ENCODE measurements at regions not wholly inside any gene's neighbourhood (a gene's known extent, or its start where the extent isn't known, plus 50 kb on each side); places are given as distances from the start of the nearest gene placed in this dataset.

GRCh38 chr2:185388226-185388625, 350.4 kb upstream of the FSIP2 start:
- ChIA-PET CTCF (no interaction called here), POLR2A (no interaction called here)
- Mint-ChIP-seq H3K27ac (no peak overlapping the region), H3K9me3 (peaks cover 4% of the 10 kb centered on the region), H3K4me1 (ENCODE audit: low read depth) (no peaks in the 10 kb centered on the region), H3K27me3 (no peaks in the 10 kb centered on the region), H3K36me3 (ENCODE audit: low read depth) (no peaks in the 10 kb centered on the region), H3K4me3 (no peak overlapping the region)
- H3K9me3 ChIP-seq (ENCODE audit: control insufficient read depth in 1 of 2, insufficient read depth in 1 of 2, low read length in 2 of 2) = no peaks in the 10 kb centered on the region
- TF ChIP-seq CTCF (IDR thresholded peaks at IDR 0.05) = no peak
- H3K27me3 ChIP-seq (ENCODE audit: control insufficient read depth in 1 of 2, insufficient read depth in 2 of 2, low read length in 2 of 2) = no peaks in the 10 kb centered on the region
- no peak overlapping the region for H3K4me3 ChIP-seq (ENCODE audit: low read length)
- DNase-seq (no peak), ATAC-seq (ENCODE audit: poor library complexity) (no peak)
- H3K27ac ChIP-seq (ENCODE audit: low read depth in 1 of 2, low read length in 2 of 2) = no peak overlapping the region
- intact Hi-C loops (cut with DNase I, micrococcal nuclease) = no loop called here
- no peaks in the 10 kb centered on the region for H3K4me1 ChIP-seq (ENCODE audit: insufficient read depth, low read length)
- H3K36me3 ChIP-seq (ENCODE audit: insufficient read depth, low read length) = no peaks in the 10 kb centered on the region

DNA sequence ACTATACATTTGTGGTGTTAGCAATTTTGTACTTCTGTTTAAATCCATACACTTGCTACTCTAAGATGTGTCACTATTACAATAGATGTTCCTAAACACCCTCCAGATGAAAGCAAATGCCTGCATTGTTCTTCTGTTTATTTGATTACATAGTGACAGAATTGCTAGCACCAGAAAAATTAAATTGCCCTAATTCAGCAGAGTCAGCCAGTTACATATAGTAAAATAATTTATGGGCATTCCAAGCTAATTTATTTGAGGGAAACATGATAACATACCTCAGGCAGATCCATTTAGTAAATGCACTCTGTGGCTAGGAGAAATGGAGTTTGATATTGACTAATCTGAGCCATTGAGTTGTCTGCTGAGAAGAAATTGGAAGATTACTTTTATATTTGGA, 347.1 kb upstream of the FSIP2 start:
- ATAC-seq (ENCODE audit: poor library complexity) (no peak), DNase-seq (no peak)
- no peak overlapping the region for H3K4me3 ChIP-seq (ENCODE audit: low read length)
- ChIA-PET CTCF (no interaction called here), POLR2A (no interaction called here)
- no peaks in the 10 kb centered on the region for H3K27me3 Mint-ChIP-seq
- H3K4me1 ChIP-seq (ENCODE audit: insufficient read depth, low read length) = no peaks in the 10 kb centered on the region
- no peak for TF ChIP-seq CTCF (IDR thresholded peaks at IDR 0.05)
- peaks cover 0 to 3% of the 10 kb centered on the region in 2 experiments for H3K9me3 ChIP-seq (ENCODE audit: control insufficient read depth in 1 of 2, insufficient read depth in 1 of 2, low read length in 2 of 2)
- H3K9me3 Mint-ChIP-seq = peaks cover 6% of the 10 kb centered on the region
- H3K4me1 Mint-ChIP-seq (ENCODE audit: low read depth) = no peaks in the 10 kb centered on the region
- no peak overlapping the region for H3K27ac Mint-ChIP-seq
- intact Hi-C loops (cut with DNase I, micrococcal nuclease) = no loop called here
- H3K36me3 Mint-ChIP-seq (ENCODE audit: low read depth) = no peaks in the 10 kb centered on the region
- no peak overlapping the region for H3K4me3 Mint-ChIP-seq
- no peaks in the 10 kb centered on the region for H3K36me3 ChIP-seq (ENCODE audit: insufficient read depth, low read length)
- no peak overlapping the region for H3K27ac ChIP-seq (ENCODE audit: low read depth in 1 of 2, low read length in 2 of 2)
- no peaks in the 10 kb centered on the region for H3K27me3 ChIP-seq (ENCODE audit: control insufficient read depth in 1 of 2, insufficient read depth in 2 of 2, low read length in 2 of 2)

GRCh38 chr2:185393091-185393490, 345.5 kb upstream of the FSIP2 start:
- no peak for TF ChIP-seq CTCF (IDR thresholded peaks at IDR 0.05)
- H3K9me3 ChIP-seq (ENCODE audit: control insufficient read depth in 1 of 2, insufficient read depth in 1 of 2, low read length in 2 of 2) = peaks cover 0 to 4% of the 10 kb centered on the region in 2 experiments
- no peaks in the 10 kb centered on the region for H3K4me1 ChIP-seq (ENCODE audit: insufficient read depth, low read length)
- no peak overlapping the region for H3K4me3 ChIP-seq (ENCODE audit: low read length)
- Mint-ChIP-seq H3K27me3 (no peaks in the 10 kb centered on the region), H3K36me3 (ENCODE audit: low read depth) (no peaks in the 10 kb centered on the region), H3K27ac (no peak overlapping the region), H3K9me3 (peaks cover 10% of the 10 kb centered on the region), H3K4me3 (no peak overlapping the region), H3K4me1 (ENCODE audit: low read depth) (no peaks in the 10 kb centered on the region)
- H3K36me3 ChIP-seq (ENCODE audit: insufficient read depth, low read length) = no peaks in the 10 kb centered on the region
- no peaks in the 10 kb centered on the region for H3K27me3 ChIP-seq (ENCODE audit: control insufficient read depth in 1 of 2, insufficient read depth in 2 of 2, low read length in 2 of 2)
- DNase-seq = no peak
- ChIA-PET POLR2A (no interaction called here), CTCF (no interaction called here)
- no peak overlapping the region for H3K27ac ChIP-seq (ENCODE audit: low read depth in 1 of 2, low read length in 2 of 2)
- ATAC-seq (ENCODE audit: poor library complexity) = no peak
- intact Hi-C loops (cut with DNase I, micrococcal nuclease) = no loop called here

Measured in CD4-positive, alpha-beta T cell (primary cell).